Large intestine (tissue), 3 donors: ENCODE measurements at regions not wholly inside any gene's neighbourhood (a gene's known extent, or its start where the extent isn't known, plus 50 kb on each side); places are given as distances from the start of the nearest gene placed in this dataset.

Experiments used
- DNase-seq, 2 donors: peaks; one replicate each; pipeline versions ENCODE4 v3.0.0 to v3.0.0-alpha.2; 2013
- H3K27ac ChIP-seq: one replicate; pipeline ENCODE4 v1.5.1; 2013; ENCODE audit warnings: low read length
- H3K27me3 ChIP-seq: 2 replicates; pipeline ENCODE4 v1.6.1; 2013; ENCODE audit warnings: low read length; ENCODE audit not compliant: control insufficient read depth, insufficient read depth
- H3K36me3 ChIP-seq: 2 replicates; pipeline ENCODE4 v1.6.1; 2013; ENCODE audit warnings: low read length; ENCODE audit not compliant: control insufficient read depth, insufficient read depth
- H3K4me1 ChIP-seq: one replicate; pipeline ENCODE4 v1.6.1; 2013; ENCODE audit warnings: low read length; ENCODE audit not compliant: control insufficient read depth, insufficient read depth
- H3K4me3 ChIP-seq: one replicate; pipeline ENCODE4 v1.5.1; 2013; ENCODE audit warnings: low read length
- H3K9me3 ChIP-seq: one replicate; pipeline ENCODE4 v1.6.1; 2013; ENCODE audit warnings: mild to moderate bottlenecking, low read depth, low read length, moderate library complexity; ENCODE audit not compliant: control insufficient read depth
- WGBS: methylation state at CpG from one replicate; pipeline ENCODE4 v1.1.5; 2013; ENCODE audit warnings: low lambda C conversion rate; ENCODE audit not compliant: insufficient coverage; 5-methylcytosine and 5-hydroxymethylcytosine counted together

DNA sequence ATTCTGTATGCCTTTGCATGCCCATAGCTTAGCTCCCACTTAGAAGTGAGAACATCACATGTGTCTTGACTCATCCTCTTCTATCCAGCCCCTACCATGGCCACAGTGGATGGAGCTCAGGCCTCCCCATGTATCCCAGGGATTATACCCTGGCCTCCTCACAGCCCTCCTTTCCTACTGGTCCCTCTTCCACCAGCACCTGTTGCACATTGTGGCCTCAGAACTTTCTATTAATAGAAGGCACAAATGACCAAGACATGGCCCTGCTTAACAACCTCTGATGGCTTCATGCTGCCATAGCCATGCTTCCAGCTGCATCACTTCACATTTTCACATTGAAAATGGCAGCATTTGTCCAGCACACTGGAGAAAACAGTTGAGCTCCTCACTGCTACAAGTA lies 315.4 kb downstream of the CDK5RAP2 start:
- Histone ChIP-seq H3K27me3 (no peaks in the 10 kb centered on the region), H3K36me3 (no peaks in the 10 kb centered on the region), H3K4me1 (no peaks in the 10 kb centered on the region), H3K4me3 (no peak overlapping the region), H3K27ac (no peak overlapping the region), H3K9me3 (no peaks in the 10 kb centered on the region)
- no peak for DNase-seq

DNA sequence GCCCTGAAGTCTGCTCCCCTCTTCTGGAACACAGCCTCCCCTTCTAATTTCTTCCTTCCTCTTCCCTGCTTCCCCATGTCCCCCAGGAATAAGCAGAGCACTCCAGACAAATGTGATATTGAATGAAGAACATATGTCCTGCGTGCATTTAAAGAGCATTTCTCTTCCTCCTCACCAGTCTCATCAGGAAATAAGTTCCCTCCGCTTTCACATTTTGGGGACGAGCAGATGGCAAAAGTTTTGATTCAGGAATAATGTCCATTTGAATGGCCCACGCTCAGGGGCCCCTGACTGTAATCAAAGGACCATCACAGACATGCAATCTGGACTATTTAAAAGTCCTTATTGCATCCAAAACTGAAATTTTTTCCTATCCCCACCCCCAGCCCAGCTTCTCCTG lies 316.1 kb downstream of the CDK5RAP2 start:
- Histone ChIP-seq H3K4me3 (no peak overlapping the region), H3K4me1 (no peaks in the 10 kb centered on the region), H3K27ac (no peak overlapping the region), H3K9me3 (no peaks in the 10 kb centered on the region), H3K27me3 (no peaks in the 10 kb centered on the region), H3K36me3 (no peaks in the 10 kb centered on the region)
- whole genome bisulfite sequencing, result no CpG with 5 or more reads among the region's 4 CpGs
- DNase-seq, result no peak

DNA sequence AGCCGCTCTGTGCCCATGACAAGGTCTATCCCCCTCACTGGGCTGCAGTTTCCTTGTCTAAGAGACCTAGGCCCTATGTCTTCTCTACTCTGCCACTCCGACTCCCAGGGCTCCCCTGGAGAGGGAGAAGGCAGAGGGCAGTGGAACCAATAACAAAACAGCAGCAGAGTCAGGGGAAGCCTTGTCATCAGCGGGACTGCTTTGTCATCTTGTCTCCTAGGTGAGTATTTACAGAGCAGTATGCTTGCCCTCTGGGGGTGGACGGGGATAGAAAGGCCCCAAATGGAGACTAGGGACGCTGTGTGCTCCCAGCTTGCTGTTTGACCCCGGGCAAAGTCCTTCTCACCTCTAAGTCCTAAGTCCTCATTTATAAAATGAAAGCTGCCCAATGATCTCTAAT lies 318.5 kb downstream of the CDK5RAP2 start:
- Histone ChIP-seq H3K27me3 (no peaks in the 10 kb centered on the region), H3K27ac (no peak overlapping the region), H3K36me3 (no peaks in the 10 kb centered on the region), H3K4me1 (no peaks in the 10 kb centered on the region), H3K9me3 (no peaks in the 10 kb centered on the region), H3K4me3 (no peak overlapping the region)
- no CpG with 5 or more reads among the region's 6 CpGs for WGBS
- DNase-seq, result no peak

DNA sequence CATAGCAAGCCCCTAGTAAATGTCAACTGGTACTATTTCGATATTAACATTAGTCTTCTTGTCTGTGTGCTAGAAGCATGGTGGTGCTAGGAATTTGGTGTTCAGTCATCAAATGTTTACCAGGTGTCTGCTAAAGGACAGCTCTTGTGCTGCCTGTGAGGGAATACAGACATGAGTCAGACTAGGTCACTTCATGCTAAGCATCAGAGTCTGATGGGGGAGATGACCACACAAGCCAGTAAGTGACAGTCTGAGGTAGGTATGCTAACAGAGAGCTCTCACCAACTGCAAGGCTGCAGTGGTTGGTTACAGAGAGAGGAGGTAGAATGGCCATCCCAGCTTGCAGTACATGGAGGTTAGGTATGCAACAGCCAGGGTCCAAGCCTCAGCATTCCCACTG lies 320.9 kb downstream of the CDK5RAP2 start:
- DNase-seq, result no peak
- H3K27ac ChIP-seq, result no peak overlapping the region
- WGBS, result no CpG with 5 or more reads among the region's 1 CpG
- H3K27me3 ChIP-seq, result no peaks in the 10 kb centered on the region
- no peaks in the 10 kb centered on the region for H3K9me3 ChIP-seq
- no peaks in the 10 kb centered on the region for H3K36me3 ChIP-seq
- H3K4me1 ChIP-seq, result no peaks in the 10 kb centered on the region
- H3K4me3 ChIP-seq, result no peak overlapping the region

DNA sequence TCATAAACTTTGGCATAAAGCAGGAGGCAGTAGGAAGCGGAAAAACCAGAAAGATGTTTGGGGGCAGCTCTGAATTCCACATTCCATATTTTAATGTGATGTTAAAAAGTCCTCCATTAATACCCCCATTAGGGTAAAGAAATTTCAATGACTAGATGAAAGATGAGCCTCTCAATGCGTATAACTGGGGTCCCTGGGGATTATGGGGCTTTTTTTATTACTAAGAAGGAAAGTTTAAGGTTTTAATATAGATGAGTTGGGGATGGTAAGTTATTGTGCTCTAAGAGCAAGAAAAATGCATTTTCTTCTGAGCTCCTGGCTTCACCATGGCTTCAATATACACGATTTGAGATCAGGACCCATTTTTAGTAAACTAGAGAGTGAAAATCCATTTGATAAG lies 321.9 kb downstream of the CDK5RAP2 start:
- H3K36me3 ChIP-seq, result no peaks in the 10 kb centered on the region
- no peak for DNase-seq
- H3K27ac ChIP-seq, result no peak overlapping the region
- no peaks in the 10 kb centered on the region for H3K4me1 ChIP-seq
- H3K4me3 ChIP-seq, result no peak overlapping the region
- WGBS, result 75% methylated on average over 1 of the region's 3 CpGs
- no peaks in the 10 kb centered on the region for H3K9me3 ChIP-seq
- H3K27me3 ChIP-seq, result no peaks in the 10 kb centered on the region

DNA sequence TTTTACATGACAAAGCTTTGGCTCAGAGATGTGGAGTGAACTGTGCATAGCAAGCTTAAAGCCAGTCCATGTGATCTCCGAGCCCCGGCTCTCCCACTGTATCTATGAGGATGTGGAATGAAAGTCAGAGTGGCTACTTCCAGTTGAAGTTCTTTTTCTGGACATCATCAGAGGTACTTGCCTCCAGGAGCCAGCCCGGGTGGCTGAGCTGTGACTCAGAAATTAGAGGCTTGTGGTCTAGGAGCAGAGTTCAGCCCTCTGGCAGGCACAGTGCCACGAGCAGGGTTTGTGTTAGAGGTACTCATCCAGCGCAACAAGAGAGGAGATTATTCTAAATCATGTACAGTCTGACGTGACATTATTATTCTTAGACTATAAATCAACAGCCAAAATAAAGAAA lies 322.5 kb downstream of the CDK5RAP2 start:
- Histone ChIP-seq H3K27me3 (no peaks in the 10 kb centered on the region), H3K4me1 (no peaks in the 10 kb centered on the region), H3K4me3 (no peak overlapping the region), H3K36me3 (no peaks in the 10 kb centered on the region), H3K9me3 (no peaks in the 10 kb centered on the region), H3K27ac (no peak overlapping the region)
- WGBS, result no CpG with 5 or more reads among the region's 6 CpGs
- no peak for DNase-seq

DNA sequence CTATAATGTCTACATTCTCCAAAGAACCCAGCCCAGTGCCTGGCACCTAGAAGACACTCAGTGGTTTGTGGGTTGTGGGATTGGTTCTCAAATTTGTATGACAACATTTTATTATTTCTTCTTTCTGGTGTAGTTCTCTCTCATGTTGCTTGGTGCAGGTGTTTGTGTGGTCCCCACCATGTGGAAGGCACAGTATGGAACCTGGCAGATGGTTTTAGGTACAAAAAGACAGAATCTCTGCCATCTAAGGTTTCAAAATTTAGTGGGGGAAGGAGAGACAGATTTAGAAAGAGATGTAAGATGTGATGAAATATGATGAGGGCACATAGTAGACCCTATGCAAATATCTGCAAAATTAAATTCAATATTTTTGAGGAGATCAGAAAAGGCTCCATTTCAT lies 323.8 kb downstream of the CDK5RAP2 start:
- H3K4me1 ChIP-seq, result no peaks in the 10 kb centered on the region
- H3K36me3 ChIP-seq, result no peaks in the 10 kb centered on the region
- no peak for DNase-seq
- no peaks in the 10 kb centered on the region for H3K27me3 ChIP-seq
- H3K9me3 ChIP-seq, result no peaks in the 10 kb centered on the region
- H3K4me3 ChIP-seq, result no peak overlapping the region
- H3K27ac ChIP-seq, result no peak overlapping the region

DNA sequence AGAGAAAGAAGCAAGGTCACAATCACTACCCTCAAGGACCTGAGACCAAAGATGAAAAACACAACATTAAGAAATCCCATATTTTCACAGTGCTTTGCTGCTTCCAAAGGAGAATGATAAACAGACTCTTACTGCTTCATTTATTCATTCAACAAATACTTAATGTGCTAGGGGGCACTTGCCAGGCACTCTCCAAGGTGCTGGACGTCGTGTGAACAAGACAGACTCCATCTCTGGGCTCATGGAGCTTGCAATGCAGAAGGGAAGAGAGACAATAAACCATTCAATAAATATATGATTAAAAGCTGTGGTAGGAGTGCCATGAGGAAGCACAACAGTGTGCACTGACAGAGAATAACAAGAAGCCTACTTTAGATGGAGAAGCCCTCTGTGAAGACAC lies 327.7 kb downstream of the CDK5RAP2 start:
- no peak for DNase-seq
- Histone ChIP-seq H3K4me1 (no peaks in the 10 kb centered on the region), H3K9me3 (no peaks in the 10 kb centered on the region), H3K4me3 (no peak overlapping the region), H3K27ac (no peak overlapping the region), H3K27me3 (no peaks in the 10 kb centered on the region), H3K36me3 (no peaks in the 10 kb centered on the region)
- WGBS, result no CpG with 5 or more reads among the region's 2 CpGs

DNA sequence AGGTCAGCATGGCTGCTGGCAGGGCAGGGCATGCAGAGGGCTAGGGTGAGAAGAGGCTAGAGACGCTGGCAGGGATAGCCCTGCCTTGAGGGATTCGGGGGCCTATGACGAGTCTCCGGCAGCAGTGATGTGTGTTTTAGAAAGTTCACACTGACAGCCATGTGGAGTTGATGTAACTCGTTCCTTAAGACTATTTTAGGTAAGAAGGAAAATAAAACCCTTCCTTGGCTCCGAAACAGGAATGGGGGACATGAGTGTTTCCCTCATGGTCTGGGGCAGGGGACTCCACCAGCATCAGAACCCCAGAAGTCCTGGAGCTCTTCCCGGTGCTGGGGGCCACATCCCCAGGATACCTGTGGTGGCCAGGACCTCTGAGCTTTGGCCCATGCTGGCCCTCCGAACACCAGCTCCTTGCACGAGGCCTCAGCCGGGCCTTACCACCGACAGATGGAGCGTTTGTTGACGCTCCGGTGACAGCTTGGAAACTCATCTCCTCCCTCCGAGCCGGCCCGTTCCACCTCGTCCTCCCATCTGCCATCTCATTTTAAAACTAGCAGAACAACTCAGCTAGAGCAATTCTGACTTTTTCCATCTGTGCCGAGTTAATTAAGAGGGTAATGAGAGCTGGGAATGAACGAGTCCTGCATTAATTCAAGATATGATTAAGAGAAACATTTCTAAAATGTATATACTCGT lies 337.7 kb downstream of the CDK5RAP2 start:
- WGBS, result 100% methylated on average over 2 of the region's 21 CpGs
- Histone ChIP-seq H3K27me3 (no peaks in the 10 kb centered on the region), H3K4me1 (no peaks in the 10 kb centered on the region), H3K9me3 (no peaks in the 10 kb centered on the region), H3K27ac (no peak overlapping the region), H3K36me3 (no peaks in the 10 kb centered on the region), H3K4me3 (no peak overlapping the region)
- no peak for DNase-seq

DNA sequence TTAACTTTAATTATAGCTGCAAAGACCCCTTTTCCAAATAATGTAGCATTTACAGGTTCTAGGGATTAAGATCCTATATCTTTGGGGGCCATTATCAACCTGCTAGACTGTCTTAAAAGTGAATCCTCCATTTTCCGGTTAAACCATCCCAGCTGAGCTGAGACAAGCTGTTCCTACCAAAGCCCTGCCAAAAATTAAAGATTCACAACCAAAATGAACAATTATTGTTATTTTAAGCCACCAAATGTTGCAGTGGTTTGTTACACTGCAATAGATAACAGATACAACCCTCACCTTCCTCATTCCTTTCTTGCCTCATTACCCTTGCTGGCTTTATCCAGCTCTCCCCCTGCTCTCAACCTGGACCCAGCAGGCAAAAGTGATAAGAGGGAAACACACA lies 343.4 kb downstream of the CDK5RAP2 start:
- H3K27ac ChIP-seq, result no peak overlapping the region

DNA sequence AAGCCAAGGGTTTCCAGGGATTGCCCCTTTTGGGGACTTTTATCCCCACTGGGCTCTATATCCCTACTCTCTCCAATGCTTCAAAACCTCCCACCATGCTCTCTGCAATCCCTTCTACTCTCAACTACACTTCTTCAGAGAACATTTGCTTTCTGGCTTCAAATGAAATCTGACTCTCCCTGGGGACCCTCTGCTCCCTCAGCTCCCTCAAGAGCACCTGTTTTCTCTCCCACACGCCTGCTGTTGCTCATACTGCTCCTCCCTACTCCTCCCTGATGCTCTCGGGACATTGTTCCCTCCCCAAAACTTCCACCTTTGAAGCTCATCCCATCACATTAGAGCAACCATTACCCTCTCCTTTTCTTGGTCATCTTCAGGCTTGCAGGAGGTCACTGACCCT lies 344.9 kb downstream of the CDK5RAP2 start:
- Histone ChIP-seq H3K36me3 (no peaks in the 10 kb centered on the region), H3K4me3 (no peak overlapping the region), H3K27me3 (no peaks in the 10 kb centered on the region), H3K27ac (no peak overlapping the region), H3K4me1 (no peaks in the 10 kb centered on the region), H3K9me3 (no peaks in the 10 kb centered on the region)
- DNase-seq, result no peak
- 79% methylated on average over 2 of the region's 2 CpGs for WGBS

More for the DNA sequence above, 343.4 kb downstream of the CDK5RAP2 start:
- Histone ChIP-seq H3K4me3 (no peak overlapping the region), H3K36me3 (no peaks in the 10 kb centered on the region), H3K4me1 (no peaks in the 10 kb centered on the region), H3K9me3 (no peaks in the 10 kb centered on the region), H3K27me3 (no peaks in the 10 kb centered on the region)
- no peak for DNase-seq
- no CpG with 5 or more reads among the region's 1 CpG for WGBS
